ENCODE measurements at regions not wholly inside any gene's neighbourhood (a gene's known extent, or its start where the extent isn't known, plus 50 kb on each side); places are given as distances from the start of the nearest gene placed in this dataset.

GRCh38 chr22:48473202-48473601 is 1354.5 kb downstream of the BRD1 start:
- no peak for TF ChIP-seq CTCF (conservative IDR thresholded peaks at IDR 0.05; ENCODE audit: low read depth, low read length)
- no peak for TF ChIP-seq EZH2phosphoT487 (IDR thresholded peaks at IDR 0.05; ENCODE audit: borderline replicate concordance, low read length)

All from PC-3 (cell line).